ENCODE measurements at regions not wholly inside any gene's neighbourhood (a gene's known extent, or its start where the extent isn't known, plus 50 kb on each side); places are given as distances from the start of the nearest gene placed in this dataset.

DNA sequence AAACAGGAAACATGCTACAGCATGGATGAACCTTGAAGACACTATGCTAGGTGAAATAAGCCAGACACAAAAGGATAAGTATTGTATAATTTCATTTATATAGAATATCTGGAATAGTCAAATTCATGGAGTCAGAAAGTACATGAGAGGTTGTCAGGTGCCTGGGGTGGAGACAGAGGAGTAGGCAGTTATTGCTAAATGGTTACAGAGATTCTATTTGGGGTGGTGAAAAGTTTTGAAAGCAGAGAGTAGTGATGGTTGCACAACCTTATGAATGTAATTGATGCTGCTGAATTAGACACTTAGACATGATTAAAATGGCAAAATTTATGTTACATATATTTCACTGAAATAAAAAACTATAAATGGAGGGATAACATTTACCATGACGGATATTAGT is 197.4 kb downstream of the VAPA start:
- no peak overlapping the region for H4K5ac ChIP-seq (ENCODE audit: low read depth, low read length)
- no peak overlapping the region for H2AK5ac ChIP-seq (ENCODE audit: low read depth, low read length)
- intact Hi-C loops (cut with micrococcal nuclease), result no loop called here
- H3K23ac ChIP-seq (ENCODE audit: low read depth, low read length), result no peak overlapping the region
- BruUV-seq (replicated peaks), result no TSS peak
- H3K4me1 ChIP-seq (ENCODE audit: control insufficient read depth, insufficient read depth, low read length), result peaks cover 2% of the 10 kb centered on the region; the same call in 1 of the 2 replicates
- ATAC-seq (ENCODE audit: low read depth) (no peak), DNase-seq (no peak)
- no peaks in the 10 kb centered on the region for H3K9me3 ChIP-seq (ENCODE audit: control insufficient read depth, insufficient read depth, low read length)
- POLR2A ChIA-PET (ENCODE audit: unreplicated experiment), result no interaction called here
- H2AFZ ChIP-seq (replicated peaks; ENCODE audit: low read length, poor library complexity), result no peak overlapping the region
- WGBS, 2 experiments (ENCODE audit: extremely low coverage in 2 of 2, insufficient read length in 1 of 2), result no CpG with 5 or more reads among the region's 1 CpG
- no peaks in the 10 kb centered on the region for H4K20me1 ChIP-seq (ENCODE audit: insufficient read depth, low read length)
- peaks cover 8% of the 10 kb centered on the region; the same call in 1 of the 2 replicates for H3K27me3 ChIP-seq (ENCODE audit: control insufficient read depth, insufficient read depth, low read length)
- H3K4ac ChIP-seq (ENCODE audit: low read depth, low read length), result no peak overlapping the region
- no peaks in the 10 kb centered on the region for H3K79me1 ChIP-seq (ENCODE audit: low read depth in 1 of 2, low read length in 2 of 2)
- H3K56ac ChIP-seq (ENCODE audit: extremely low read depth, insufficient read depth, low read length), result no peak overlapping the region
- no peak overlapping the region for H4K8ac ChIP-seq (ENCODE audit: low read depth in 2 of 2, low read length in 2 of 2)
- H2BK120ac ChIP-seq (ENCODE audit: low read depth, low read length), result no peak overlapping the region
- CTCF ChIA-PET, result interaction anchor here (1.0 kb wide), 1 partner anchor 15 kb away, joined by 3 read pairs; no protein-coding TSS in a partner anchor
- no peak overlapping the region for H2BK5ac ChIP-seq (ENCODE audit: low read depth, low read length, poor library complexity, severe bottlenecking)
- no peak overlapping the region for H4K91ac ChIP-seq (ENCODE audit: insufficient read depth, low read depth, low read length)
- H3K4me3 ChIP-seq (ENCODE audit: insufficient read depth, low read depth, low read length), result no peak overlapping the region
- H3K36me3 ChIP-seq (ENCODE audit: control insufficient read depth, insufficient read depth, low read length), result no peaks in the 10 kb centered on the region
- dilution Hi-C loops (cut with HindIII; ENCODE audit: low sequenced_read_pairs, unreplicated experiment), result no loop called here
- H3K9me1 ChIP-seq (ENCODE audit: insufficient read depth, low read length), result no peaks in the 10 kb centered on the region
- no peak overlapping the region for H3K14ac ChIP-seq (replicated peaks; ENCODE audit: low read depth, low read length)
- TF ChIP-seq RFX5 (IDR thresholded peaks at IDR 0.05; ENCODE audit: low read depth, low read length) (no peak), CHD1 (IDR thresholded peaks at IDR 0.05; ENCODE audit: low read depth, low read length) (no peak), BHLHE40 (IDR thresholded peaks at IDR 0.05; ENCODE audit: low read depth, low read length) (no peak), RAD21 (IDR thresholded peaks at IDR 0.05; ENCODE audit: low read length) (no peak)
- TF ChIP-seq, protein P1, sequence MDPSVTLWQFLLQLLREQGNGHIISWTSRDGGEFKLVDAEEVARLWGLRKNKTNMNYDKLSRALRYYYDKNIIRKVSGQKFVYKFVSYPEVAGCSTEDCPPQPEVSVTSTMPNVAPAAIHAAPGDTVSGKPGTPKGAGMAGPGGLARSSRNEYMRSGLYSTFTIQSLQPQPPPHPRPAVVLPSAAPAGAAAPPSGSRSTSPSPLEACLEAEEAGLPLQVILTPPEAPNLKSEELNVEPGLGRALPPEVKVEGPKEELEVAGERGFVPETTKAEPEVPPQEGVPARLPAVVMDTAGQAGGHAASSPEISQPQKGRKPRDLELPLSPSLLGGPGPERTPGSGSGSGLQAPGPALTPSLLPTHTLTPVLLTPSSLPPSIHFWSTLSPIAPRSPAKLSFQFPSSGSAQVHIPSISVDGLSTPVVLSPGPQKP (IDR thresholded peaks at IDR 0.05; ENCODE audit: borderline replicate concordance, low read depth, low read length), result no peak
- H2BK15ac ChIP-seq (ENCODE audit: low read depth, low read length), result no peak overlapping the region; the same call in 2 of the 3 replicates
- H2BK20ac ChIP-seq (ENCODE audit: low read depth, low read length), result no peak overlapping the region
- no peak overlapping the region for H3K27ac ChIP-seq (ENCODE audit: insufficient read depth, low read length)
- in situ Hi-C loops (cut with MboI; ENCODE audit: low sequenced_read_pairs), result no loop called here
- H3K4me2 ChIP-seq (ENCODE audit: low read depth, low read length), result no peak overlapping the region
- no peak overlapping the region for H3K18ac ChIP-seq (ENCODE audit: low read depth, low read length)
- H3K9ac ChIP-seq (ENCODE audit: low read depth, low read length), result no peak overlapping the region
- no peak overlapping the region for H2AK9ac ChIP-seq (replicated peaks; ENCODE audit: low read depth, low read length, poor library complexity)

All from IMR-90 (cell line).